ENCODE measurements at regions not wholly inside any gene's neighbourhood (a gene's known extent, or its start where the extent isn't known, plus 50 kb on each side); places are given as distances from the start of the nearest gene placed in this dataset.

DNA sequence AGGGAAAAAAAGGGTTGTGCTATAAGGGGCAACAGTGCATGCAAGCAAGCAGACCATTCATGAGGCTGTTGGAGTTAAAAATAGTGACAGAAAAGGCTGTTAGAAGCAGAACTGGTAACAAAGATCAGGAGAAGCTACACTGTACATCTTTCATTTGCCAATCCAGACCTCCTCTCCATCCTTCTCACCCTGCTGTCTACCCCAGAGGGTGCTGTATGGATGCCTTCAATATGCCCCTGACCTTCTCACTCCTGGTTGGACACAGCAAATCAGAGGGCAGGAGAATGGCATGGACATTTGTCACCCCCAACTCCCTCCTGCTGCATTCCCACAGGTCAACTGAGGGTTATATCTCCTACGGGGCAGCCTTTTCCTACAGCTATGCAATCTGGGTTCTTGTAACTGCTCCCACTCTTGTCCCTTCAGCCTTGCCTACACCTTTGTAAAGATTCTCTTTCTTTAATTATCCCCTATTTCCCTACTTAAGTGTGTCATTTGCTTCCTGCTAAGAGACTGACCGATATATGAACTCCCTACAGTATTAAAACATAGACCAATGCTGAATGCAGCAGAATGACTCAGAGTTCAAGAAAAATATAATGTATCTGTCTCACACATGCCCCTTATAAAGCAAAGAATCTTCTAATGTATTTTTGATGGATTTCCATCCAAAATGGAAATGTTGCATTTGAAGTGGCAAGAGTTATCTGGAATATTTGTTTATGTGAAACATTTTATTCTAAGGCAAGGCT, 169.2 kb upstream of the NCKAP5 start:
- TF ChIP-seq, protein P1, sequence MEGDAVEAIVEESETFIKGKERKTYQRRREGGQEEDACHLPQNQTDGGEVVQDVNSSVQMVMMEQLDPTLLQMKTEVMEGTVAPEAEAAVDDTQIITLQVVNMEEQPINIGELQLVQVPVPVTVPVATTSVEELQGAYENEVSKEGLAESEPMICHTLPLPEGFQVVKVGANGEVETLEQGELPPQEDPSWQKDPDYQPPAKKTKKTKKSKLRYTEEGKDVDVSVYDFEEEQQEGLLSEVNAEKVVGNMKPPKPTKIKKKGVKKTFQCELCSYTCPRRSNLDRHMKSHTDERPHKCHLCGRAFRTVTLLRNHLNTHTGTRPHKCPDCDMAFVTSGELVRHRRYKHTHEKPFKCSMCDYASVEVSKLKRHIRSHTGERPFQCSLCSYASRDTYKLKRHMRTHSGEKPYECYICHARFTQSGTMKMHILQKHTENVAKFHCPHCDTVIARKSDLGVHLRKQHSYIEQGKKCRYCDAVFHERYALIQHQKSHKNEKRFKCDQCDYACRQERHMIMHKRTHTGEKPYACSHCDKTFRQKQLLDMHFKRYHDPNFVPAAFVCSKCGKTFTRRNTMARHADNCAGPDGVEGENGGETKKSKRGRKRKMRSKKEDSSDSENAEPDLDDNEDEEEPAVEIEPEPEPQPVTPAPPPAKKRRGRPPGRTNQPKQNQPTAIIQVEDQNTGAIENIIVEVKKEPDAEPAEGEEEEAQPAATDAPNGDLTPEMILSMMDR (IDR thresholded peaks at IDR 0.05) = no peak
- no peak for TF ChIP-seq POLR2A (IDR thresholded peaks at IDR 0.05)
- DNase-seq = no peak
- Histone ChIP-seq H3K36me3 (no peaks in the 10 kb centered on the region), H3K27ac (no peak overlapping the region), H3K9me3 (no peaks in the 10 kb centered on the region), H3K27me3 (no peaks in the 10 kb centered on the region), H3K4me1 (no peaks in the 10 kb centered on the region), H3K4me3 (replicated peaks in 1 of 3) (no peak overlapping the region)
- WGBS, 2 donors = 83 to 91% methylated on average over 2 of the region's 2 CpGs
- intact Hi-C loops (cut with DNase I) = no loop called here

DNA sequence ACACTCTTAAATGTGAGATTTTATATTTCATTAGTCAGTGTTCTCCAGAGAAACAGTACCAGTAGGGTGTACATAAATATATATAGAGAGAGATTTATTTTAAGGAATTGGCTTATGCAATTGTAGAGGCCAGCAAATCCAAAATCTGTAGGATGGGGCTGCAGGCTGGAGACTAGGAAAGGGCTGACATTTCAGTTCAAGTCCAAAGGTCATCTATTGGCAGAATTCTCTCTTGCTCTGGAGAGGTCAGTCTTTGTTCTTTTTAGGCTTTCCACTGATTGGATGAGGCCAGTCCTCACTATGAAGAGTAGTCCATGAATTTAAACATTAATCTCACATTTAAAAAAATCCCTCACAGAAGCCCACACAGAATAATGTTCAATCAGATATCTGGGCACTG, 170.8 kb upstream of the NCKAP5 start:
- no peak overlapping the region for H3K27ac ChIP-seq
- DNase-seq = no peak
- no peaks in the 10 kb centered on the region for H3K36me3 ChIP-seq
- H3K4me1 ChIP-seq = no peaks in the 10 kb centered on the region
- intact Hi-C loops (cut with DNase I) = no loop called here
- H3K27me3 ChIP-seq = no peaks in the 10 kb centered on the region
- TF ChIP-seq POLR2A (IDR thresholded peaks at IDR 0.05) = no peak
- TF ChIP-seq, protein P1 (IDR thresholded peaks at IDR 0.05) = no peak
- no peak overlapping the region for H3K4me3 ChIP-seq (replicated peaks in 1 of 3)
- H3K9me3 ChIP-seq = no peaks in the 10 kb centered on the region

DNA sequence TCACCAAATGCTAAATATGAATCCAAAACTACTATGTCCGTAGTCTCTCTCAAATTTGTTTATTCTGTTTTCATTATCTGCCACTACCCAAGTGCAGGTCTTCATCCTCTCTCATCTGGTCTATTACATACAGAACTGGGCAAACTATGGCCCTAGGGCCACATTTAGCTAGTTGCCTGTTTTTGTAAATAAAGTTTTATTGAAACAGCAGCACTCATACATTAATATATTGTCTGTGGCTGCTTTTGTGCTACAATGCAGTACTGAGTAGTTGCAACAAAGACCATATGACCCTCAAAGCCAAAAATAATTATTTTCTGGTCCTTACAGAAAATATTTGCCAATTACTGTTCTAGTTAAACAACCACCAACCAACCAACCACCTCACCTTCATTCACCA, 172.2 kb upstream of the NCKAP5 start:
- intact Hi-C loops (cut with DNase I) = no loop called here
- no peak for DNase-seq
- Histone ChIP-seq H3K27me3 (no peaks in the 10 kb centered on the region), H3K36me3 (no peaks in the 10 kb centered on the region), H3K27ac (no peak overlapping the region), H3K4me3 (replicated peaks in 1 of 3) (no peak overlapping the region), H3K4me1 (no peaks in the 10 kb centered on the region), H3K9me3 (no peaks in the 10 kb centered on the region)
- WGBS, 2 donors = 93 to 97% methylated on average over 1 of the region's 1 CpG
- TF ChIP-seq, protein P1 (IDR thresholded peaks at IDR 0.05) = no peak
- no peak for TF ChIP-seq POLR2A (IDR thresholded peaks at IDR 0.05)

DNA sequence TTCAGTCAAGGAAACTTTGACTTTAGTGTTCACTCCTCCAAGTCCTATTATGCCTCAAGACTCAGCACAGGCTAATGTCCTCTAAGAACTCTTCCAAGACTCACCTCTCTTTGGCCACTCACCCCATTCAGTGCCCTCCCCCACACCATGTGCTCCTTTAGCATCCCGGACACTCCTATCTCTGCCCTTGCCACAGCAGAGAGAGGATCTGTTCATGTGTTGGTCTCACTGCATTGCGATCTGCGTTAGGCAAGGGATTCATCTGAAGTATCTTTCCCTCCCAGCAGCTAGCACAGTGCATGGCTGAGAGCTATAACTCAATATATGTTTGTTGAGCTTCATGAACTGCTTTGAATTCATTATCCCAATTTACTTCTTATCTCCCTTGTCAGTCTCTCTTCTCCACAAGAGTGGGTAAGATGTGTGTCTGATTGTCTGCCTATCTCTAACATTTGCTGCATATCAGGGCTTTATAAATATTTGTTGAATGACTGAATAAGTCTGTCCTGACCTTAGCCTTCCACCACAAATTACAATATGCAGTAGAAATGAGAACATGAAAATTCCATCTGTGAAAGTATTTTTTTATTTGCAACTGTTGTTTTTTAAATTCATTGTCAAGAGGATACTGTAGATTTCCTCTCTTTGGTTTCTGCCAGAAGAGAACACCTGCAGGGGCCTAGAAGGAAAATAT, 179.9 kb upstream of the NCKAP5 start:
- no peaks in the 10 kb centered on the region for H3K36me3 ChIP-seq
- intact Hi-C loops (cut with DNase I) = no loop called here
- H3K27ac ChIP-seq = no peak overlapping the region
- no peaks in the 10 kb centered on the region for H3K27me3 ChIP-seq
- TF ChIP-seq, protein P1 (IDR thresholded peaks at IDR 0.05) = no peak
- TF ChIP-seq POLR2A (IDR thresholded peaks at IDR 0.05) = no peak
- 83 to 93% methylated on average over 3 of the region's 3 CpGs for WGBS, 2 donors
- no peak overlapping the region for H3K4me3 ChIP-seq (replicated peaks in 1 of 3)
- no peaks in the 10 kb centered on the region for H3K4me1 ChIP-seq
- no peaks in the 10 kb centered on the region for H3K9me3 ChIP-seq
- no peak for DNase-seq

DNA sequence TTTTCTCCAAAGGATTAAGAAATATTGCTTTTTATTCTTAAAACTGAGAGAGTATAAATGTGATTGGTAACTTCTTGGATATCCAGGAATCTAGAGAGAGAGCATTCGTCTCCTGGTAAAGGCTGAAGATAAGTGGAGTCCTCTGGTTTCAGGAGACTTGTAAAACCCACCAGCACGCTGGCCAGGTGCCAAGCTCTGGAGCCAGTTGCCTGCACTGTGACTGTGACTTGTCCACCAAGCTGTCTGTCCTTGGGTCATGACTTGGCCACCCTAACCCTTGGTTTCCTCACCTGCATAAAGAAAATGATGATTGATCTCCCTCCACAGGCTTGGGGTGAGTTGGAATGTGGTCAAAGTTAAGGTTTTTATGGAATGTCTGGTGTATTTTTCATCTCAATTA, 185.4 kb upstream of the NCKAP5 start:
- intact Hi-C loops (cut with DNase I) = no loop called here
- peak overlapping the region in 1 of 3 donors; percentile 95 for H3K27ac ChIP-seq
- TF ChIP-seq, protein P1 (IDR thresholded peaks at IDR 0.05) = no peak
- no peak for TF ChIP-seq POLR2A (IDR thresholded peaks at IDR 0.05)
- H3K36me3 ChIP-seq = no peaks in the 10 kb centered on the region
- H3K27me3 ChIP-seq = no peaks in the 10 kb centered on the region
- DNase-seq = peak; percentile 42 to 48
- no peak overlapping the region for H3K4me3 ChIP-seq (replicated peaks in 1 of 3)
- peaks cover 15 to 21% of the 10 kb centered on the region in 2 donors for H3K4me1 ChIP-seq
- H3K9me3 ChIP-seq = no peaks in the 10 kb centered on the region
- WGBS, 2 donors = 39 to 45% methylated on average over 2 of the region's 2 CpGs
